Hindlimb muscle (tissue), 1 donor: ENCODE measurements at regions not wholly inside any gene's neighbourhood (a gene's known extent, or its start where the extent isn't known, plus 50 kb on each side); places are given as distances from the start of the nearest gene placed in this dataset.
A peak's percentile ranks its signal among the peaks of the same experiment; 100 is the strongest.
"Not testable (repeated sequence)": the region's sequence is repeated elsewhere in the genome, so short reads cannot be mapped to it uniquely, and the experiment has no call there.

ENCODE experiments used
- DNase-seq: peaks from one replicate; pipeline ENCODE4 v3.0.0-alpha.2; 2013

DNA sequence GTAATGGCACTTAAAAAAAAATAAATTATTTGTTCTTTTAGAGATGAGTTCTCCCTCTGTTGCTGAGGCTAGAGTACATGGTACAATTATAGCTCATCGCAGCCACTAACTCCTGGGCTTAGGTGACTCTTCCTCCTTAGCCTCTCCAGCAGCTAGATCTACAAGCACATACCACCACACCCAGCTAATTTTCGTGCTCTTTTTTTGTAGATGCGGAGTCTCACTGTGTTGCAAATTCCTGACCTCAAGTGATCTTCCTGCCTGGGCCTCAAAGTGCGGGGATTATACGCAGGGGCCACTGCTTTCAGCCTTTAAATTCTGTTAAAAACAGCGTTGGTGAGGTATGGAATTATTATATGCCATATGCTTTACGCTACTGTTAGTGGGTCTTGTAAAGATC, 2034.0 kb downstream of the OLFM4 start:
- DNase-seq = no peak

GRCh38 chr13:55067946-55068345, 2039.3 kb downstream of the OLFM4 start:
- peak; percentile 4 for DNase-seq

GRCh38 chr13:55069746-55070145, 2041.1 kb downstream of the OLFM4 start:
- no peak for DNase-seq

- DNase-seq = no peak
Measured at GRCh38 chr13:55073000-55073399, 2044.4 kb downstream of the OLFM4 start.

DNA sequence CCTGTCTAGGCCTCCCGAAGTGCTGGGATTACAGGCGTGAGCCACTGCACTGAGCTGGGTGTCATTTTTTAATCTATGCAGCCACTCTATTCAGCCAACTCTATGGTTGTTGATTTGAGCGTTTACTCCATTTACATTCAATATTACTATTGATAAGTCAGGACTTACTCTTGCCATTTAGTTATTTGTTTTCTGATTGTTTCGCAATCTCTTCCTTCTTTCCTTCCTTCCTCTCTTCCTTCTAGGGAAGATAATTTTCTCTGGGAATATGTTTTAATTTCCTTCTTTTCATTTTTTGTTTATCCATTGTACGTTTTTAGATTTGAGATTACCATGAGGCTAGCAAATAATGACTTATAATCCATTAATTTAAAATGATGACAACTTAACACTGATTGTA, 2056.0 kb downstream of the OLFM4 start:
- no peak for DNase-seq

GRCh38 chr13:55087085-55087484, 2053.6 kb upstream of the PRR20A start:
- DNase-seq = no peak

DNA sequence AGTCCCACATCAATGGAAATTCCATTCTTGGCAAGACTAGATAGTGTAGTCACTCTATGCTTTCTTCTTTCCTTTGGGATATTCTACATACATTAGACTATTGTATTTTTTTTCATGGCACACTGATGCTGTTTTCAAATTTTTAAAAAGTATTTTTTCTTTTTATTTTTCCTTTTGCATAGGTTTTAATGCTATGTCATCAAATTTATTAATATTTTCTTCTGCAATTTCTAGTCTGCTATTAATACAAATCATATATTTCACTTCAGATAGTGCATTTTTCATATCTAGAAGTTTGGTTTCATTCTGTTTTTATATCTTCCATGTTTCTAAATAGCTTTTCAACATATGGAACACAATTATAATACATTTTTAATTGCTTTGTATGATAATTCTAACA, 2050.1 kb upstream of the PRR20A start:
- DNase-seq = no peak

DNA sequence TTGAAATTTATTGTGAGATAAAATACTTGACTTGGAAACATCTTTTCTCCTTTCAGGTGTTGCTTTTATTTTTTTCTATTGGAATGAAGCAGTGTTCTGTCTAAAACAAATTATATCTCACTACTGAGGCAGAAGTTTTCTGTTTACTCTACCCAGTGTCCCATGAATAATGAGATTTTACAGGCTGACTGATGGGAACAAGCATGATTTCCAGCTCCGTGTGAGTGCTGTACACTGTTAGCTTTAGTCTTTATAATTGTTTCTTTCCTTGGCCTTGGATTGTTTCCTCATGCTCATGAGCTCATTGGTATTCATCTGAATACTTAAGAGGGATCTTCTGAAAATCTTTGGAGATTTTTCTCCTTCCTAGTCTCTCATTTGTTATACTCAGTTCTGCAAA, 2049.5 kb upstream of the PRR20A start:
- DNase-seq = no peak

GRCh38 chr13:55106509-55106908, 2034.2 kb upstream of the PRR20A start:
- DNase-seq = no peak

- no peak for DNase-seq
Measured at GRCh38 chr13:55120631-55121030, 2020.1 kb upstream of the PRR20A start.

GRCh38 chr13:55155046-55155445, 1985.7 kb upstream of the PRR20A start:
- no peak for DNase-seq

DNA sequence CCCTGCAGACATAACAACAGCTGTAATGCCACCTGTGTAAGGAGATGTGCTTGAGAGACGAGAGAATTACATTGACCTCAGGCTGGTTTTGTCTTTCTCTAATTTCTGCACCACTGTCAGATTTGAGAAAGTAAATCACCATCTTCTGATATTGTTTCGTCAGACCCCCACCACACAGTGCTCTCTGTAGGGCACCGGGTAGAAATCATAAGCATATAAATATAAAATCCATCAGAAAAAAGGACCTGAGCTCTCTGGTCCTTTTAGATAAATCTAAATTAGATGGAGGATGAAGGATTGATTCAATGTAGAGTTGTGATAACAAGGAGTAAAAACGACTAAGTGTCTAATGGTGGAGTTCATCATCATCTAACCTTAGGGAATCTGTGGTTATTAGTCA, 1981.0 kb upstream of the PRR20A start:
- no peak for DNase-seq

DNA sequence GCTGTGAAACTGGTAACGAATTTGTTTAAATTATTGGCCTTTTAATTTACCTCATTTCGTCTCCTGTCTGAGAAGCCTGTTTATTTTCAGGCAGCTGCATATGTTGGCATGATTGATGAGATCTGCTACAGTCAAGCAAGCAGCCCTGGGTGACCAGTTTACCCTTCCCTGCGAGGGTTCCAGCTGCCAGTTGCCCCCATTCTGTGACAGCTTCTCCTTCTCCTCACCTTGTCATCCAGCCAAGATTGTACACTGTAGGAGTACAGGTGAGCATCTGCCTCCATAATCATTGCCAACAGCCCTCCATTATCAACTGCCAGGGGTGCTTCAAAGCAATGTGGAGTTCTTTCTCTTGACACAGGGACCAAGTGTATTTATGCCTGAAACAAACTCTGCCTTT, 1979.9 kb upstream of the PRR20A start:
- no peak for DNase-seq

DNA sequence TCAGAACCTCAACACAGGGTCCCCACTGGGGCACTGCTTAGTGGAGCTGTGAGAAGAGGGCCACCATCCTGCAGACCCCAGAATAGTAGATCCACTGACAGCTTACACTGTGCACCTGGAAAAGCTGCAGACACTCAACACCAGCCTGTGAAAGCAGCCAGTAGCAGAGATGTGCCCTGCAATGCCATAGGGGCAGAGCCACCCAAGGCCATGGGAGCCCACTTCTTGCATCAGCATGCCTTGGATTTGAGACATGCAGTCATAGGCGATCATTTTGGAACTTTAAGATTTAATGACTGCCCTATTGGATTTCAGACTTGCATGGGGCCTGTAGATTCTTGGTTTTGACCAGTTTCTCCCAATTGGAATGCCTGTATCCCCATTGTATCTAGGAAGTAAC, 1962.1 kb upstream of the PRR20A start:
- not testable (repeated sequence) for DNase-seq

DNA sequence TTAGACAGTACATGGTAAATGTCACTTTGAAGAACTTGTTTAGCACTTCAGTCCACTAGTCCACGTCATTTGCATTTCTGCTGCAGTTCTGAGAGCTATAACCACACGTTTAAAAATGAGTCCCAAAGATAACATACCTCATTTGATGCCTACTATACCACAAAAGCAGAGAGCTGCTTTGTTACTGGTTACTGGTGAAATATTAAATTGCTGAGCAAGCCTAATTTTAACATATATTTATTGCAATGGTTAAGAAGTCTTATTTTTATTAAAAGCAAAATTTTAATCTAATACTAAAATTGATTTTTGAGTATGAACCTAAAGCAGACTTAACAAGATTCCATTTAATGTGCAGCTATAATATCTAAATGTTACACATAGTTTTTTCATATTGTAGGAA, 1949.7 kb upstream of the PRR20A start:
- no peak for DNase-seq

GRCh38 chr13:55199134-55199533, 1941.6 kb upstream of the PRR20A start:
- no peak for DNase-seq

DNA sequence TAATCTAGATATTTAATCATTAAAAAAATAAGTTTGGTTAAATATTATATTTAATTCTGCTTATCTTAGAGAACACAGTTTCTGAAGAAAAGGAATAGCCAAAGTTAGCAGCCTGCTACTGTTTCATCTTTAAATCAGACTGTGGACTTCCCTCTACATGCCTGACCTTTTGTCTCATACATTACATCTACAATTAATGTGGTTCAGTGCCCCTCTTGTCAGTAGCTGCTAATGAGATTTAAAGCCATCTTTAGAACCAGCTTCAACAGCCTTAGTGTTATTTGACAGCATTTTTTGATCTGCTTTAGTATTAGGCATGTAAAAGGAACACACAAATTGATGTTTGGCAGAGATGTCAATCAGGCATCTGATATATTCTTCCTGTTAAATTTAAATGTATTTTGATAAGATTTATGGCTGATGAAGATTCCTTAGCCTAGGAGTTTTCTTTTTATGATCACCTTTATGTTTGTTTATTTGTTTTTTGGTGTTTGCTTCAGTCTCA, 1925.8 kb upstream of the PRR20A start:
- DNase-seq = no peak

DNA sequence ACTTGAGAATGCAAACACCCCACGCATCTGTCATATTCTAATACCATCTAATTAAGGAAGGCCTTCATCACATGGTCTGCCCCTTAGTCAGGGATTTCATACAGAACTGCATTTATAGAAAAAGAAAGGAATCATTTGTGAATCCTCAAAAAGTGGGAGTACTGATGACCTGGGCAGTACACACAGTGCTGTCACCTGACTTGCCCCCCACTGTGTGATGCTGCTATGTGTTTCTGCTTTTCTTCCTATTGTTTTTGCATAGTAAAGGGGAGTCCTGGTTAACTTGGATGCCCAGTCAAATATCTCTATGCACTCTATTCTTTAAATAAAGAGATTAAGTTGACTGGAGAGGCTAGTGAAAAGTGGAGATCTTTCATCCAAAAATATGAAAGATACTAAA, 1921.2 kb upstream of the PRR20A start:
- no peak for DNase-seq

DNA sequence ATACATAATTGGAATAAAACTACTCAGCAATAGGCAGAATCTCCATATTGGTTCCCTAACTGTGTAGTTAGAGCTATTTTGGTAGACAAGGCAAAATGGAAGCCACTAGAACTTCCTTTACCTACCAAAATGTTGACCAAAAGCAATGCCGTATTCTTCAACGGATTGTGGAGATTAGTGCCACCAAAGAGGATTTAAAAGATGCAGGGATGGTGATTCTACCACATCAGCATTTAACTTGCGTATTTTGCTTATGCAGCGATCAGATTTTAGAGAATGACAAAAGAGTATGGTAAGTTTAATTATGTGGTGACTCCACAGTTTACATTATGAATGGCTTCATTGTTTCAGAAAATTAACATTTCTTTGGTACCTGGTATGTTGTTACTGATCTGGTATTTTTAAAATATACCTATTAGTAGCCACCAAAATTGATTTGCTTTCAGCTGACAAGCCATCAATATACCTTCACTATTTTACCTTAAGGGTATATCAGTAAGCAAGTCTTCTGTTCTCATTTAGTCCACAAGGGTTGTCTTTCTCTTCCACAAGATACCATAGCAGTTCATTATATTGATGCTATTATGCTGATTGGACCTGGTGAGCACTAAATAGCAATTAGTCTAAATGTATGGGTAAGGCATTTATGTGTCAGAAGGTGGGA, 1910.7 kb upstream of the PRR20A start:
- DNase-seq = no peak

DNA sequence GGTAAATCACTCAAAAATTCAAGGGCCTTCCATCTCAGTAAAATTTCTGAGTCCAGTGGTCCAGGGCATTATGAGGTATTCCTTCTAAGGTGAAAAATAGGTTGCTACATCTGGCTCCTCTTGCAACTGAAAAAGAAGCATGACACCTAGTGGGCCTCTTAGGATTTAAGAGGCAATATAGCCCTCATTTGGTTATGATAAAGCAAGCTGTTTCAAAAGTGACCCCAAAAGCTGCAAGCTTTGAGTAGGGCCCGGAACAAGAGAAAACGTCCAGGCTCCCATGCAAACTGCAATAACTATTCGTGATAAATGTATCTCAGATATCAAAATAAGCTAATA, 1910.2 kb upstream of the PRR20A start:
- no peak for DNase-seq

DNA sequence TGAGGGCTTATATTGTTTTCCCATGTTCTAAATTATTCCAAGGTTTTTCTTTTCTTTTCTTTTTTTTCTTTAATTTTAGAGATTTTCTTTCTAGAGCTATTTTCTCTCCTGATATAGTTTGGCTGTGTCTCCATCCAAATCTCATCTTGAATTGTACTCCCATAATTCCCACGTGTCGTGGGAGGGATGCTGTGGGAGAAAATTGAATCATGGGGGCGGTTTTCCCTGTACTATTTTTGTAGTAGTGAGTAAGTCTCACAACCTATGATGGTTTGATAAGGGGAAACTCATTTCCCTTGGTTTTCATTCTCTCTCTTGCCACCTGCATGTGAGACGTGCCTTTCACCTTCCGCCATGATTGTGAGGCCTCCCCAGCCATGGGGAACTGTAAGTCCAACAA, 1906.4 kb upstream of the PRR20A start:
- DNase-seq = no peak

- DNase-seq = no peak
Measured at GRCh38 chr13:55245005-55245644, 1895.6 kb upstream of the PRR20A start.

DNA sequence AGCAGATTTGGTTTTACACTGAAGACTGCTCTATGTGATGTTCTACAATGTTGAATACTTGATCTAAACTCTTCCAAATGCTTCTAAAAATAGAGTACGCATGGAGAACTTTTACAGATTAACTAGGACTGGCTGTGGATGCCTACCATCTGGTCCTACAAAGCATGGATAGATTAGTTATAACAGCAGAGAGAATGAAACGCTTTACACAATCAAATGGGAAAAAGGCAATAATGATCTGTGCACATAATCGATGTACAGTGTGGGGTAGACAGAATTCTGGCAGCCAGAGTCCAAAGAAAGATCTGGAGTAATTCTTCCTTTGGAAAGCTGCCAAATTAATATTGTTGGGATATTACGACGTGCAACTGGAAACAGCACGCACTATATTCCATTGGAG, 1885.5 kb upstream of the PRR20A start:
- no peak for DNase-seq

GRCh38 chr13:55263045-55263444, 1877.7 kb upstream of the PRR20A start:
- no peak for DNase-seq

DNA sequence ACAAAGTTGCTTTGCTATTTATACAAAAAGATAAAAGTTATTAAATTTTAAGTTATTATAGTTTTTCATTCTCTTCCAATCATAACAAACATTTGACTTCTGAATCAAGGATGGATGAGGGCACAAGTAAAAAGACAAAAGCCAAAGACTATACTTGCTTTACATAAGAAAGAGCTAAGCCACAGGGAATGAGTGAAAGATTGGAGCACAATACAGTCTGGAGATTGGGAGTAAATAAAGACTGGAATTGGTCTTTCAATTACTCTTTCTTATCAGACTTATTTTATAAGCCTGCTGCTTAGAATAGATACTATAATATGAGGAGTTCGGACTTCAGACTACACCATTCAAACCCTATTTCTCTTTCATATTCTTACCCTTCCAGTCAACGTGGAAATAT, 1874.1 kb upstream of the PRR20A start:
- no peak for DNase-seq
